ENCODE measurements at regions not wholly inside any gene's neighbourhood (a gene's known extent, or its start where the extent isn't known, plus 50 kb on each side); places are given as distances from the start of the nearest gene placed in this dataset.
A peak's percentile ranks its signal among the peaks of the same experiment; 100 is the strongest.

DNA sequence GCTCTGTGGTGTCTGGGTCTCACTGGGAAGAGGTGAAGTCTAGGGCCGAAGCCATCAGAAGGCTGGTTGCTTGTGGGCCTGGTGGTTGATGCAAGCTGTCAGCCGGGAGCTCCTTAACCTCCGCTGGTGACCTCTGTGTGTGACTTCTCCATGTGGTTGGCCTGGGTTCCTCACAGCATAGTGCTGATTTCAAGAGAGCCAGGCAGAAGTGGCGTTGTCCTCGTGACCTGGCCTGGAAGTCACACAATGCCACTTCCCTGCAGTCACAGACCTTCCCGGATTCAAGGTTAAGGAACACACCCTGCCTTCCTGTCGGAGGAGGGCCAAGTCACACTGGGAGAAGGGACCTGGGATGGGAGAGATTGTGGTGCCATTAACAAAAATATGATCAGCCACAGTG, 303.7 kb upstream of the HS6ST1 start:
- DNase-seq, result no peak

DNA sequence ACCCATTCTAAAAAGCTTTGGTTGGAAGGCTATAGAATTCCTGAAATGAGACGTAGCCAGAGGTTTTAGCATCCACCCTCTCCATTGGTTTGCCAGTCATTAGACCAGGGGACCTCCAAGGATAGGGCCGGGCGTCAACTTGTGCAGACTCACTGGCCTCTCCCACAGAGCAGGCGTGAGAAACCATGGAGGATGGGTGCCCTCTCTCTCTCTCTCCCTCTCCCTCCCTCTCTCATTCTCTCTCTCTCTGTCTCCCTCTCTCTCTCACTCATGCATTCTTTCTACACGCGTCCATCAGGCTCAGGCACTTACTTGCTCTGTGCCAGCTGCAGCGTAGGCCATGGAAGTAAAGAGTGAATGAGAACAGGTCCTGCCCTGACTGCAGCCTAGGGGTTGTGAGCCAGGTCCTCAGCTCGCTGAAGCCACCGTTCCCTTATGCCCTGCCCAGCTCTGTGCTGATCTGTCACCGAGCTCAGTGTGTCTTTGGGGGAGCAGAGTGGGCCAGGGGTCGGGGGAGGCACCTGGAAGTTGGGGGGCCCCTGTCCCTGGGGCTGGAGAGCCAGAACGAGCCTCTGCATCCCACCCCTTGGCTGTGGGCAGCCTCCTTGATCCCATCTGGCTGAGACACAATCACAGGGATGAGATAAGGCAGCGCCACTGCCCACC, 304.4 kb upstream of the HS6ST1 start:
- DNase-seq, result no peak

DNA sequence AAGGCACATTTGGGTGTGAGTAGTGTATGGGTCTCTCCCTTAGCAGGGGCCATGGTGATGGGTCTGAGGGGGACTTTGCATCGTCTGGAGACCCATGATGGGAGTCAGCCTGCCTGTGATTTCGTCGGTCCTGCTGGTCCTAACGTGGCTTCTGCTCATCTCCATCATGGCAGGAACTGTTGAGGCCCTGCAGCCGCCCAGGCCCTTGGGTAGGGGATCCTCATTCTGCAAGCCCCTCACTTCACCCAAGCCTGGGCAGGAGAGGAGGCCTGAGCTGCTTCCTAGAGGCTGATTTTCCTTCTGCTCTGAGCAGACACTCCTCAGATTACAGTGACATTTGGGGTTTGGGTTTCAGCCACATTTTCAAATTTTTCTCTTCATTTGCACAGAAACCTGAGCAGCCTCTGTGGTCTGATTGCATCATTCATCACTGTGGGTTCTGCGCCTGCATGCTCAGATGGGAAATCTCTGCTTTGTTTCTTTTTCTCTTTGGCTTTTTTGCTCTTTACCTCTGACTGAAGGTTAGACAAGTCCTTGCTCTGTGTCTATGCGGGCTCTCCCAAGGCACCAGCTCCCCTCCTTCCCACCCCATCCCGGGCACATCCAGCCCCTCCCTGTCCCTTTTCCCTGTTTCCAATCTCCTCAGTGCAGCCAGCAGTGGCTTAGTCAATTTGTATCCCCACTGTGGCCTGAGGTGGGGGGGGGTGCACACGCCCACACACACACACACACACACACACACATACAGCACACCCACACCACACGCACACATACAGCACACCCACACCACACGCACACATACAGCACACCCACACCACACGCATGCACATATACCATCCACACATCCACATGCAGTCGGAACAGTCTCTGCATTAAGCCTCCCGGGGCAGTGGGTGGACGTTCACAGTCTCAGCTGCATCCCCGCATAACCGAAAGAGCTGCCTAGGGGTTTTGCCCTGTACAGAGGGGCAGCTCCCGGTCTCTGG, 305.4 kb upstream of the HS6ST1 start:
- no peak for DNase-seq

DNA sequence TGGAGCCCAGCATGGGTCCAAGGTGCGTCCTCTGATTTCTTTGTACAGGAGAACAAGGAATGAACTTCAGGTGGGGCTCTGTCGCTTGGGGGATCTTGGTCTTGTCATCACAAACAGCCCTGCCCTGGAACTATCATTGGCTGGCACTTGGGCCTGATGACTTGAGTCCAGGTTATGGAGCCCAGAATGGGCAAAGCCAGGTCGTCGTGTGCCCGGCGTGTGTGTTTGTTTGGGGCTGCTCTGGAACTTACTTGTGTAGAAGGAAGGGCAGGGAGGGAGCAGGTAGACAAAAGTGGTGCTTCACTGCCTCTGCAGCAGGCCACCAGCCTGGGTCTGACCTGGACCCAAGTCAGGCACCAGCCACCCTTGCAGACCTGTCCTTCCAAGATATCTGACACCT, 306.3 kb upstream of the HS6ST1 start:
- no peak for DNase-seq

DNA sequence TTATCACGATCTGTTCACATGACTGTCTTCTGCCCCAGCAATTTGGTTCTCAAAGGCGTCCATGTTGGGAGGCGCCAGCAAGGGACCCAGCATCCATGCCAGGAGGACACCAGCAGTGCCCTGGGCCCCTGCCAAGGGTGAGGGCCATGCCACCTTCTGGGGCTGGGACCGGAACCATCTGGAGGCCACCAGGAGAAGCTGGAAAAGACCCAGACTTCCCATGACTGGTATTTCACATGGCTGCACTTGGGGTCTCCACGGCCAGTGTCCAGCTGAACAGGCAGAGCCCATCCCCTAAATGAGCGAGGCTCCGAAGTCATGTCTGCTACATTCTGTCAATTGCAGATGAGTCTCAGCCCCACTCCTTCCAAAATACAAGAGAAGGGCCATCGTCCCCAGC, 306.8 kb upstream of the HS6ST1 start:
- DNase-seq, result no peak

DNA sequence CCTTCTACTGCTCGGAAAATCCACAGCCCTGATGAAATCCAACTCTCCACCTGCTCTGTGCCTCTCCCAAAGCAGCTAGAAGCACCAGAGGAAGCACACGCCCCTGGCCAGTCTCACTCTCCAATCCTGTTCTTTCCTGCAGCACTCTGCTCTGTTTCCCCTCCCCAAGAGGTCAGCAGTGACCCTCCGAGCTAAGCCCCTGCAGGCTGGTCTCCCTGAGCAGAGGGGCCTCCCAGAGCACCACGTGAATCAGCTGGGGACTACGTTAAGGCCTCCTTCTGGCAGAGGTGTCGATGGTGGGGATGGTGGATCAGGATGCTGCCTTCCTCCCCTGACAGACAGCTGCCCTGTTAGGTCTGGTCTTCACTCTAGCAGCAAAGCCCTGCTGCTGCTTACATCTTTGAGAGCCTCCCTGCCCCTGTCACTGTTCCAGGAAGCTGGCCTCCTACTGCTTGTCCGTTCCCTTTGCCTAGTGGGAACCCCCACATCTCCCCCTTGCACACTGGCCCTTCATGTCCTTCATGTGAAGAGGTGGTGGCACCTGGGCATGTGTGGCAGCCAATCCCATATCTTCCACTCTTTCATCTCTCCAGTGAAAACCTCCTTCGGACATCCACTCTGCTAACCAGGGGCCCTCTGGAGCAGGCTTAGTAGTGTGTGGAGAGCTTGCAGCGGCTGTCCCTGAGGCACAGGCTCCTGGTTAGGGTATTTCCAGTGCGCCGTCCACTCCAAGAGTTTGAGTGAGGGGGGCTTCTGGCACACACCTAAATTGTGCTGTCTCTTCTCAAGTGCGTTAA, 307.5 kb upstream of the HS6ST1 start:
- no peak for DNase-seq

DNA sequence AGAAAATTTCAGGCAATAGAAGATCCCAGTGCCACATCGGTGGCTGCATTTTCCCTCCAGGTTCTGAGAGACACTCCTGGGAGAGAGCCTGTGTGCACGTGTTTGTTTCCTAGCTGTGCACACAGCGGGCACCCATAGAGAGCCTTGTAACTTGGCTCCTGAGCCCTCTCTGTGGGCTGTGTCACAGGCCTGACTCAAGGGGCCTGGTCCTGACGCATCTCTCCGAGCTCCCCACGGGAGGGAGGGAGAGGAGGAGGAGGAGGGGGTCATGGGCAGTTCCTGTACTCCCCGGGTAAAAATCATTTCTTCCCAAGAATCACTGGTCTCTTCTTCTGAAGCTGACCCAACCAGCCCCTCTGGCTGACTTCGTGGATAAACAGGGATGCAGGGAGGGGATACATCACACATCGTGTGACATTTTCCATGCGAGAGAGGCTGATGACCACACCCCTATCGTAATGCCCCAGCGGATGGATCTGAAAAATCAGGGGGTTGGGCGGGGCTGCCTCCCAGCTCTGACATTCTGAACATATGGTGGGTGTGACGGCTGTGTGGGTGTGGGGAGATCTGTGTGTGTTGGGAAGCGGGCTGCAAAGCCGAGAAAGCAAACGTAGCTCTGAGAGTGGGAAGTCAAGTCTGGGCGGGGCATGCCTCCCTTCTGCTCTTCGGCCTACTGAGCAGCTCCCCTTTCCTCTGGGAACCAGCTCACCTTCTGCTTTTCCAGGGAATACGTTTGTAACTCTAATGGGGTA, 308.3 kb upstream of the HS6ST1 start:
- no peak for DNase-seq

DNA sequence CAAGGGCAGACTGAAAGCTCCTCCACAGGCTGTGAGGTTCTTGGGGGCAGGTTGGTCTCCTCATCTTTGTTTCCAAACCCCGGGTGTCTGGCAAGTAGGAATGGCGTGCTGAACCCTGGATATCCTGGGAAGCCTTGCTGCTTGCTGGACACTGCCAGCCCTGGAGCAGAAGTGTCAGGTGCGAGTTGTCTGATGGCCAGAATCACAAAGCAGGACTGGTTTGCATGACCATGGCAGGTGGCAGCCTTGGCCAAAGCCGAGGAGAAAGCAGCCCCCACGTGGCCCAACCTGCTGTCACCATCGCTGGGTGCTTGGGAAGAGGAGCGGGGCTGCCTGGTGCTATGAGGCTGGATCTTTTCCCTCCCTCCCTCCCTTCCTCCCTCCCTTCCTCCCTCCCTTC, 309.5 kb upstream of the HS6ST1 start:
- peak; percentile 2 for DNase-seq

DNA sequence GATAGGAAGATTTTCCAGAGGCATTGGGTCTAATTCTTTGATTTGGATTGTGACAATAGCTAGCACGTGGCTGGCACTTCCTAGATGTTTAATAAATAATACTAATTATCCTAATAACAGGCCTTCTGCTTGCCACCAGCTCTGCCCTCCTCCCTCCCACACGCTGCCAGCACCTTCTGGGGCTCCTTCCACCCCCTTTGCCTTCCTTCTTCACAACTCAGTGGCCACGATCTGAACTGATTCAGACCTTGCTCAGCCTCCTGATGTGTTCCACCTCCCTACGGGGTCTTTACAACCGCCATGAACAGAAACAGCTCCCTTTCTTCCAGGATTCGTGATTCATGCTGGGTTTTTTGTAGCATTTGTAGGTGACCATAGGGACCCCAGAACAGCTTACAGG, 310.3 kb upstream of the HS6ST1 start:
- DNase-seq, result no peak

DNA sequence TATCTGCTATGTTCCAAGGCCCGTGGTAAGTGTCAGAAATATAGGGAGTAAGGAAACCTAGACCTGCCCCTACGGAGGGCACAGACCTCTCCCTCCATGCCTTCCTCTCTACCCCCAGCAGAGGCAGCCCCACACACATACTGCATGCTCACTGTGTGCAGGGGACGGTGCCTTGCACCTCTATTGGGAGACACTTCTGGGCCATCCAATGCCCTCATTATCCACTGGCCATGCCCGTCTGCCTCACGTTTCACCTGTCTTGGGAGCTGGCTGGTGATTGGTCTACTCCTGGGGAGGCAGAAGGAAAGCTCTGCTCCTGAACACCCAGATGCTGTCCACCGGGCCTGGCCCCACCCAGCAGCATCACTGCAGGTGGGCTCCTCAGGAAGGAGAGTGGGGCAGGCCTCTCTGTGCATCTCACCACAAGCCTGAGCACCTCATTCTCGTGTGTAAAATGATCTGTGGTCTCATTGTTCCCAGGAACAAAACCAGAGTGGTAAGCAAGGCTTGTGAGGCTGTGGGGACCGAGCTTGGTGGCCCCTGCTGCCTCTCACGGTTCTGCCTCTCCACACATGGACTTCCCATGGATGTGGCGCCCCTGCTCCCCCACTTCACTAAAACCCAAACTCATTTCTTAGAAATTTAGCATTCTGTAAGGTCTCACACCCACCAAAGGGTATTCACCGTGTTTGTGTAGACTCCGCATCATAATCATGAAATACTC, 312.5 kb upstream of the HS6ST1 start:
- DNase-seq, result no peak

DNA sequence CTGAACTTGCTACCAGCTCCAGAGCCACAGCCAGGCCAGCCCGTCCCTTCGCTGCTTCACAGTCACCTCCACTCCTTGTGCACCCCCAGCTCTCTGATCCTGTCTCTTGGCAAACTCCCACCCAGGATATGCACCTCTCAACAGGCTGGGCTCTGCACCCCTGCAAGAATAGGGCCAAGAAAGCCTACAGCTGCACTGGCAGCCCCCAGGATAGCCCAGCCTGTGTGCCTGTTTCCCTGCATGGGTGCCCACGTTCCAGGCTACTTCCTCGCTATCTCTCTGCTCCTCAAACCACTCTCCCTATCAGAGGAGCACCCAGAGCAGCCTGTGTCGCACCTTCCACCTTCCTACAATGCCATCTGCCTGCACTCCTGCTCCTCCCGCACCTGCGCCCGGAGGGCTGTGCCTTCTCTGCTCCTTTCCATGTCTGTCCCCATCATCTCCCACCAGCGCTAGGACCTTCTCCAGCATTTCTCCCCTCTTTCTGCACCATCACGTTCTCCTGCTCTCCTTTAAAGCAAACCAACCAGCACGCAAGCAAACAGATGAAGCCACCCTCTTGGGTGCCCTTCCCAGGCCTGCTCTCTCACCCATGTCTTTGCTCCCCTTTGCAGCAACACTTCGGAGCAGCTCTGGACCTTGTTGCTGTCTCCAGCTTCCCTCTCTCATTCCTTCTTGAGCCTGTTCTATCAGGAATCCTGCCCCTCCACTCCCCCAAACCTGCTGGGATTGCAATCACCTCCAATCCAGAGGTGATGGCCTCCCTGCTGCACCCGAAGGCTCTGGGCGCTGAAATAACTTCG, 313.2 kb upstream of the HS6ST1 start:
- DNase-seq, result peak; percentile 8

DNA sequence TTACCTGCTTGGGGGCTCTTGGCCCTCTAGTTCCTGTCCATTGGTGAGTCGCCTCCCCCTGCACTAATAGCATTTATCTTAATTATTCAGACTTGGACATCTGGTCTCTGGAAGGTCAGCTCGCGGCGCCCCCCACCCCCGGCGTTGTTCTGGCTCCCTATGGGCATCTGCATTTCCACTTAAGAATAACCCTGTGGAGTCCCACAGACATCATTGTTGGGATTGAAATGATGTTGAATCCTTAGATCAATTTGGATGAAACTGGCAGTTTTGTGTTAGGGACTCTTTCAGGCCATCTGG, 313.8 kb upstream of the HS6ST1 start:
- DNase-seq, result no peak

DNA sequence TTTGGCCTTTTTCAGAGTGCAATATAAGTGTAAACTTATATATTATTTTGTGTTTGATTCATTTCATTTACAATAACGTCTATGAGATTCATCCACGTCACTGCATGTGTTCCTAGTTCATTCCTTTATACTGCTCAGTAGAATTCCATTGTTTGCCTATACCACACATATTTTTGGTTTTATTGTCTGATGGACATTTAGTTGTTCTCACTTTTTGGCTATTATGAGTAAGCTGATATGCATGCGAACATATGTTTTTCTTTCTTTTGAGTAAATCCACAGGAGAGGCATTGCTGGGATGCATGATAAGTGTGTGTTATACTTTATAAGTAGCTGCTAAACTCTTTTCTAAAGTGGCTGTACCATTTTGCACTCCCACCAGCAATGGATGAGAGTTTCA, 314.8 kb upstream of the HS6ST1 start:
- DNase-seq, result no peak

DNA sequence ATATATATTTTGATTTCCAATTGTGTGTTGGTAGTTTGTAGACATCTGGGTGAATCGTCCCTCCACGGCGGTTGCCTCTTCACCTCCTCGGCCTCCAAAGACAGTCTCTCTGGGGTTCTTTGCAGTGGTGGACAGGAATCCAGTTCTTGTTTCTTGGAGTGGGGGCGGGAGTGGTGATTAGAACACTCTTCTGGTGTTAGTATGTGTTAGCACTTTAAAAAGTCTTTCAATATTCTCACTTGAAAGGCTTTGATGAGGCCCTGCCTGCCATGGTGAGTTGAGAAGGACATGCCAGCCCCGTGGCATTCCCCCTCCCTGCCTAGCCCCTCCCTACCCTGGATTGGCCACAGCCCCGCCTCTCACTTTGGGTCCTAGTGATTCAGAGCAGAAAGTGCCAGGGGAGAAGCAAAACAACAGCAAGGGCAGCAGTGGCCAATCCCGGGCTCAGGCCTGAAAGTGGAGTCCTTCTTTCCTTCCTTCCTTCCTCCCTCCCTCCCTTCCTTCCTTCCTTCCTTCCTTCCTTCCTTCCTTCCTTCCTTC, 316.8 kb upstream of the HS6ST1 start:
- DNase-seq, result no peak

DNA sequence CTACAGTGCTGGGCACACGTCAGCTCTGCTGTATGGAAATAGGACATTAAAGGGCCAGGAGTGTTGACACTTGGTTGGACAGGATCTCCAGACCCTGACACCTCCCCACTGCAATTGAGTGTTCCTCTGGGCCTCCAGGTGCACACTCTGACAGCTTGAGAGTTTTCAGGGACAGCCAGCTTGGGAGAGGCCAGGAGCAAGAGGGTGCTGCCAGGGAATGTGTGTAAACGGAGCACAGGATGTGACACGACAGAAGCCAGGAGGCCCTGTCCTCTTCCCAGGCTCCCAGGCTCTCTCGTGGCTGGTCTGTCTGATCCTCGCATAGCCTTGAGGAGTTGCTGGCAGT, 318.1 kb upstream of the HS6ST1 start:
- no peak for DNase-seq

DNA sequence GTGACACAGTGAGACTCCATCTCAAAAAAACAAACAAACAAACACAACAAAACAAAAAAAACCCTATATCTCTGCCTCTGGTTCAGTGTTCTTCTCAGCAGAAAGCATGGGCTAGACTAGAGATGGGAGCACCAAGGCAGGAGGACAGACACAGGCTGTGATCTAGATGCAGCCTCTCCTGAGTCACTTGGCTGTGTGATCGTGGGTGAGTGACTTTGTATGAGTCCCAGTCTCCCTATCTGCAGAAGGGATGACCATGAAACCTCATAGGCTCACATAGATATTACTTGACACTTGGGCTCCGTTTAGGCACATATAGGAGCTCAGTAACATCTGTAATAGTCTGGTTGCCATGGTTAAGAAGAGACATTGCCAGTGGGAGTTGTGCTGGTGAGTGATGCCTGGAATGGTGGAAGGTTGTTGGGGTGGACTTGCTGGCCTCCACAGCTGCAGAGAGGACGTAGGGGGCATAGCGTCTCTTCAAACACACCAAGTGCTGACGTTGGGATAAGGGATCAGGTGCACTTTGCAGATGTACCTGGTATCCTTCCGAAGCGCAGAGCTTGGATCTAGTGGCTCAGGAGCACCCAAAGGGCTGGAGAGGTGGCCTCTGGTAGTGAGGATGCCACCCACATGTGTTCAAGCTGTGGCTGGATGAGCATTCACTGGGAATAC, 318.9 kb upstream of the HS6ST1 start:
- no peak for DNase-seq

DNA sequence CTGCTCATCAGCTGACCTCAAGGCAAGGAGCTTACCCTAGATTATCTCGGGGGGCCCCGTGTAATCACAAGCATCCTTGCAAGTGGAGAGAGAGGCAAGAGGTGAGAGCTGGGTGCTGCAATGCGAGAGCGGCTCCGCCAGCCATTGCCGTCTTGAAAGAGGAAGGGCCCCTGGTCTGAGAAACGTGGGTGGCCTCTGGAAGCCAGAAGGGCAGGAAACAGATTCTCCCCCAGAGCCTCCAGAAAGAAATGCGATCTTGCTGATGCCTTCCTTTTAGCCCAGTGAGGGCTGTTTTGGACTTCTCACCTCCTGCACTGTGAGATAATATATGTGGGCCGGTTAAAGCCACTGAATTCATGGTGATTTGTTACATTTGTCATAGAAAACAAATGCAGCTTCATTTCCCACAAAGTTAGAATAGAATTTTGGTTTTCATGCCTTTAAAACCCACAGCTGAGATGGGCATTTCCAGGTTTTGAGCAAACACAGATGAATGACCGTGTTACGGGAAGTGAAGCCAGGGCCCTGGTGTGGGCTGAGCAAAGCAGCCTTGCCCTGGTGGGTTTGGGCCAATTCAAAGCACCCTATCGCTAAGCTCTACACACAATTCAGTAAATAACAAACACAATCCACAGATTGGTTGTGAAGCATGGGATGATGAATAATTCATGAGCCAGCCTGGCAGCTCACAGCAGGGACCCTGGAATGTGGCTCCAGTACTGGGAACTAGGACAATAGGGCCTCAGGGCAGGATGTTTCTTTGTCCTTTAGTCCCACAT, 319.9 kb upstream of the HS6ST1 start:
- peak; percentile 8 for DNase-seq

DNA sequence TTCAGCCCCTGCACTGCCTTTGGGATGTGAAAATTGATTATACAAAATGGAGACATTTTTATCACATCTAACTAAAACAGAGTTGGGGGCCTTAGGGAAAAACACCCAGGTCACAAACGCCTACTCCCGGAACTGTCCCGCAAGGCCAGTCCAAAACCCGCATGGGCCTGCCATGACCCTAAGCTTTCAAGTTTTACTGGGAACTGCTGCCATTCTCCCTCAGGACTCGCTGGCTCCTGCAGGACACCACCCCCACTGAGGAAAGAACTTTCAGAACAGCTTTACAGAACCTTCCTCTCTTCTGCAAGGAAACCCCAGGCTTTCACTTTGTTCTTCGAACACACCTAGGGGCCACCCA, 320.4 kb upstream of the HS6ST1 start:
- DNase-seq, result peak; percentile 10

DNA sequence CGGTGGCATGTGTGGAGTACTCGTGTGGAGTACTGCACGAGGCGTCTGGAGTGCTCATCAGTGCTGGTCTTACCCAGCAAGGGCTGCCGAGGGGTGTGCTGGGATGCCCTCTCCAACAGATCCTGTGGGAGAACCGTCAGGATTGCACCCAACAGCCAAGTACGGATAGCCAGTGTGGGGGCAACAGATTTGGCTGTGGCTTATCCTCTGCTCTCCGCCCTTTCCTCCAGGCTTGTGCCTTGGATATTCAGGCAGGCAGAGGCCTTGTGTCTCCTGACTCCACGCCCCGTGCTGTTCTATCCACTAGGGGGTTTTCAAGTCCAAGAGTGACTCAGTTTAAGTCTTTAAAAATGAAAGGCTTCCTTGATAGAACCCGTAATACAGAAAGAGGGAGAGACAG, 321.0 kb upstream of the HS6ST1 start:
- peak; percentile 2 for DNase-seq
